Fibroblast of mammary gland (primary cell): ENCODE measurements at regions not wholly inside any gene's neighbourhood (a gene's known extent, or its start where the extent isn't known, plus 50 kb on each side); places are given as distances from the start of the nearest gene placed in this dataset.

Source experiments
- DNase-seq: peaks from one replicate; pipeline ENCODE4 v3.0.0-alpha.2; 2010; ENCODE audit warnings: low read depth
- H3K4me3 ChIP-seq: 2 replicates; pipeline ENCODE4 v1.5.1; 2011; ENCODE audit warnings: low read depth, mild to moderate bottlenecking, low read length, moderate library complexity; ENCODE audit not compliant: control insufficient read depth
- CTCF ChIP-seq: conservative IDR thresholded peaks from 2 replicates; pipeline ENCODE4 v1.5.1; 2011; ENCODE audit warnings: low read depth, low read length, inconsistent platforms; ENCODE audit not compliant: control insufficient read depth, insufficient read depth

GRCh38 chr5:78705826-78706225 is 57.3 kb upstream of the LHFPL2 start:
- no peak for TF ChIP-seq CTCF
- DNase-seq = no peak
- H3K4me3 ChIP-seq = no peak overlapping the region

- no peak overlapping the region for H3K4me3 ChIP-seq
- TF ChIP-seq CTCF = no peak
- no peak for DNase-seq
Observed at GRCh38 chr5:78701795-78702410, 53.3 kb upstream of the LHFPL2 start.

- peak; percentile 95 for DNase-seq
- no peak for TF ChIP-seq CTCF
- H3K4me3 ChIP-seq = peak overlapping the region; percentile 1
Observed at GRCh38 chr5:78699552-78700153, 51.1 kb upstream of the LHFPL2 start.

GRCh38 chr5:78698191-78698791 is 49.7 kb upstream of the LHFPL2 start:
- DNase-seq = peak; percentile 71
- H3K4me3 ChIP-seq = no peak overlapping the region
- no peak for TF ChIP-seq CTCF
